Liver (tissue), 8 donors: ENCODE measurements at regions not wholly inside any gene's neighbourhood (a gene's known extent, or its start where the extent isn't known, plus 50 kb on each side); places are given as distances from the start of the nearest gene placed in this dataset.

Source experiments
- DNase-seq: peaks from one replicate; pipeline ENCODE4 v3.0.0-alpha.2; 2017; ENCODE audit warnings: low spot score
- H3K27ac ChIP-seq, 2 donors: one replicate each; pipeline ENCODE4 v1.7.0; 2013; ENCODE audit warnings: inconsistent platforms in 2 of 2, low read length in 2 of 2, control low read depth in 1 of 2, low read depth in 1 of 2, mild to moderate bottlenecking in 1 of 2
- H3K27me3 ChIP-seq, 4 donors: one replicate each; pipeline versions ENCODE4 v1.6.1 to v1.7.0; 2013; ENCODE audit warnings: low read length in 3 of 4, inconsistent platforms in 1 of 4, mild to moderate bottlenecking in 1 of 4, moderate library complexity in 1 of 4; ENCODE audit not compliant: control insufficient read depth in 4 of 4, insufficient read depth in 4 of 4
- H3K36me3 ChIP-seq, 4 donors: one replicate each; pipeline versions ENCODE4 v1.6.1 to v1.7.0; 2013; ENCODE audit warnings: low read length in 3 of 4, mild to moderate bottlenecking in 3 of 4, low read depth in 1 of 4, moderate library complexity in 1 of 4; ENCODE audit not compliant: control insufficient read depth in 4 of 4, insufficient read depth in 3 of 4
- H3K4me1 ChIP-seq, 4 donors: one replicate each; pipeline versions ENCODE4 v1.6.1 to v1.7.0; 2013; ENCODE audit warnings: low read length in 3 of 4, mild to moderate bottlenecking in 3 of 4, moderate library complexity in 1 of 4; ENCODE audit not compliant: control insufficient read depth in 4 of 4, insufficient read depth in 4 of 4
- H3K4me3 ChIP-seq, 3 donors: one replicate each; pipeline versions ENCODE4 v1.6.1 to v1.7.0; 2013; ENCODE audit warnings: low read length in 3 of 3, control low read depth in 1 of 3, low read depth in 1 of 3, mild to moderate bottlenecking in 1 of 3
- H3K9ac ChIP-seq, 2 donors: one replicate each; pipeline ENCODE4 v1.7.0; 2013; ENCODE audit warnings: low read length in 2 of 2, mild to moderate bottlenecking in 2 of 2, moderate library complexity in 2 of 2, control low read depth in 1 of 2, low read depth in 1 of 2
- H3K9me3 ChIP-seq, 4 donors: one replicate each; pipeline versions ENCODE4 v1.6.1 to v1.7.0; 2013; ENCODE audit warnings: low read length in 3 of 4; ENCODE audit not compliant: control insufficient read depth in 4 of 4
- EGR1 ChIP-seq, 2 donors: IDR thresholded peaks; 2 replicates each; pipeline ENCODE4 v1.6.1; 2016 to 2018; ENCODE audit warnings: antibody characterized with exemption in 2 of 2, low read depth in 2 of 2
- FOXA1 ChIP-seq: IDR thresholded peaks from 2 replicates; pipeline ENCODE4 v1.6.1; 2016; ENCODE audit warnings: antibody characterized with exemption
- FOXA2 ChIP-seq: IDR thresholded peaks from 2 replicates; pipeline ENCODE4 v1.6.1; 2016; ENCODE audit warnings: antibody characterized with exemption
- HNF4A ChIP-seq, 2 donors: conservative IDR thresholded peaks; 2 replicates each; pipeline ENCODE4 v1.6.1; 2016; ENCODE audit warnings: antibody characterized with exemption in 2 of 2, mild to moderate bottlenecking in 2 of 2
- HNF4G ChIP-seq: IDR thresholded peaks from 2 replicates; pipeline ENCODE4 v1.6.1; 2016; ENCODE audit warnings: antibody characterized with exemption
- JUND ChIP-seq, 2 donors: IDR thresholded peaks; 2 replicates each; pipeline ENCODE4 v1.6.1; 2016; ENCODE audit warnings: antibody characterized with exemption in 2 of 2
- NR2F2 ChIP-seq: IDR thresholded peaks from 2 replicates; pipeline ENCODE4 v1.6.1; 2016; ENCODE audit warnings: antibody characterized with exemption
- RAD21 ChIP-seq, 2 donors: IDR thresholded peaks; 2 replicates each; pipeline ENCODE4 v1.6.1; 2016; ENCODE audit warnings: antibody characterized with exemption in 2 of 2, mild to moderate bottlenecking in 2 of 2
- RXRA ChIP-seq, 2 donors: IDR thresholded peaks; 2 replicates each; pipeline ENCODE4 v1.6.1; 2017 to 2018; ENCODE audit warnings: antibody characterized with exemption in 2 of 2, mild to moderate bottlenecking in 1 of 2
- SP1 ChIP-seq: IDR thresholded peaks from 2 replicates; pipeline ENCODE4 v1.6.1; 2018; ENCODE audit warnings: antibody characterized with exemption, mild to moderate bottlenecking
- TAF1 ChIP-seq: conservative IDR thresholded peaks from 2 replicates; pipeline ENCODE4 v1.6.1; 2016; ENCODE audit warnings: antibody characterized with exemption, mild to moderate bottlenecking
- YY1 ChIP-seq: IDR thresholded peaks from 2 replicates; pipeline ENCODE4 v1.6.1; 2016; ENCODE audit warnings: antibody characterized with exemption, mild to moderate bottlenecking
- WGBS: extraction: QIAGEN DNeasy Blood & Tissue Kit; methylation state at CpG from one replicate; pipeline ENCODE4 v1.1.7; 2013; 5-methylcytosine and 5-hydroxymethylcytosine counted together
- TF ChIP-seq, protein P1 (sequence below): IDR thresholded peaks from 2 replicates; pipeline ENCODE4 v1.6.1; 2016; ENCODE audit warnings: antibody characterized with exemption
- TF ChIP-seq, protein P2 (sequence below): fragments of 150-350 bp; IDR thresholded peaks from 2 replicates; pipeline ENCODE4 v1.5.1; 2017; ENCODE audit warnings: improper control_type of control experiment, low read depth, low read length; ENCODE audit not compliant: missing input control
- TF ChIP-seq, protein P3 (sequence below): IDR thresholded peaks from 2 replicates; pipeline ENCODE4 v1.6.1; 2016; ENCODE audit warnings: antibody characterized with exemption
- TF ChIP-seq, protein P4 (sequence below): IDR thresholded peaks from 2 replicates; pipeline ENCODE4 v1.6.1; 2016; ENCODE audit warnings: antibody characterized with exemption
- TF ChIP-seq, protein P5 (sequence below): IDR thresholded peaks from 2 replicates; pipeline ENCODE4 v1.6.1; 2016; ENCODE audit warnings: antibody characterized with exemption, mild to moderate bottlenecking
- donor health status: healthy.
- donor health status: healthy.
- donor health status: healthy.
- donor health status: healthy.
- donor health status: healthy.

DNA sequence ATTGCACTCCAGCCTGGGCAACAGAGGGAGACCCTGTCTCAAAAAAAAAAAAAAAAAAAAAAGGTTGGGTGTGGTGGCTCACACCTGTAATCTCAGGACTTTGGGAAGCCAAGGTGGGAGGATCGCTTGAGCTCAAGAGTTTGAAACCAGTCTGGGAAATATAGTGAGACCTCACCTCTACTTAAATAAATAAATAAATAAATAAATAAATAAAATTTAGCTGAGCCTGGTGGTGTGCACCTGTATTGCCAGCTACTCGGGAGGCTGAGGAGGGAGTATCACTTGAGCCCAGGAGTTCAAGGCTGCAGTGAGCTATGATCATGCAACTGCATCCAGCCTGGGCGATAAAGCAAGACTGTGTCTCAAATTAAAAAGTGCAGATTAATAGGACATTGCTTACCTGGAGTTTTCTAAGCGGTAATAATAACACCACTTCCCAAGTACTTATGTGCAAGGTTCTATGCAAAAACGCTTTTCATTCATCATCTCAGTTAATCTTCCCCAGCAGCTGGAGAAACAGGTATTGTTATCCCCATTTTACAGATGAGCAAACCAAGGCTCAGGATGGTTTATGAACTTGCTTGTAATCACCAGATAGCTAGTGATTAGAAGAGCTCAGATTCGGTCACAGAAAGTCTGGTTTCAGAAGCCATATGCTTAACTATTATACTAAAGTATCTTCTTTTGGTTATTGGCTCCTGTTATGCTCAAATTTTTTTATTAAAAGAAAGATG is 196.5 kb upstream of the MKLN1 start:
- H3K4me1 ChIP-seq, result no peaks in the 10 kb centered on the region
- no peak for TF ChIP-seq NR2F2
- TF ChIP-seq, protein P1, sequence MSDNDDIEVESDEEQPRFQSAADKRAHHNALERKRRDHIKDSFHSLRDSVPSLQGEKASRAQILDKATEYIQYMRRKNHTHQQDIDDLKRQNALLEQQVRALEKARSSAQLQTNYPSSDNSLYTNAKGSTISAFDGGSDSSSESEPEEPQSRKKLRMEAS, result no peak
- no peak for TF ChIP-seq EGR1 (IDR thresholded peaks at IDR 0.05; ENCODE audit: low read depth in 2 of 2)
- TF ChIP-seq HNF4G, result no peak
- TF ChIP-seq RXRA (IDR thresholded peaks at IDR 0.05), result no peak
- TF ChIP-seq, protein P2, sequence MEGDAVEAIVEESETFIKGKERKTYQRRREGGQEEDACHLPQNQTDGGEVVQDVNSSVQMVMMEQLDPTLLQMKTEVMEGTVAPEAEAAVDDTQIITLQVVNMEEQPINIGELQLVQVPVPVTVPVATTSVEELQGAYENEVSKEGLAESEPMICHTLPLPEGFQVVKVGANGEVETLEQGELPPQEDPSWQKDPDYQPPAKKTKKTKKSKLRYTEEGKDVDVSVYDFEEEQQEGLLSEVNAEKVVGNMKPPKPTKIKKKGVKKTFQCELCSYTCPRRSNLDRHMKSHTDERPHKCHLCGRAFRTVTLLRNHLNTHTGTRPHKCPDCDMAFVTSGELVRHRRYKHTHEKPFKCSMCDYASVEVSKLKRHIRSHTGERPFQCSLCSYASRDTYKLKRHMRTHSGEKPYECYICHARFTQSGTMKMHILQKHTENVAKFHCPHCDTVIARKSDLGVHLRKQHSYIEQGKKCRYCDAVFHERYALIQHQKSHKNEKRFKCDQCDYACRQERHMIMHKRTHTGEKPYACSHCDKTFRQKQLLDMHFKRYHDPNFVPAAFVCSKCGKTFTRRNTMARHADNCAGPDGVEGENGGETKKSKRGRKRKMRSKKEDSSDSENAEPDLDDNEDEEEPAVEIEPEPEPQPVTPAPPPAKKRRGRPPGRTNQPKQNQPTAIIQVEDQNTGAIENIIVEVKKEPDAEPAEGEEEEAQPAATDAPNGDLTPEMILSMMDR, result no peak
- no peak for TF ChIP-seq FOXA1
- TF ChIP-seq SP1, result no peak
- 98% methylated on average over 6 of the region's 6 CpGs for WGBS

DNA sequence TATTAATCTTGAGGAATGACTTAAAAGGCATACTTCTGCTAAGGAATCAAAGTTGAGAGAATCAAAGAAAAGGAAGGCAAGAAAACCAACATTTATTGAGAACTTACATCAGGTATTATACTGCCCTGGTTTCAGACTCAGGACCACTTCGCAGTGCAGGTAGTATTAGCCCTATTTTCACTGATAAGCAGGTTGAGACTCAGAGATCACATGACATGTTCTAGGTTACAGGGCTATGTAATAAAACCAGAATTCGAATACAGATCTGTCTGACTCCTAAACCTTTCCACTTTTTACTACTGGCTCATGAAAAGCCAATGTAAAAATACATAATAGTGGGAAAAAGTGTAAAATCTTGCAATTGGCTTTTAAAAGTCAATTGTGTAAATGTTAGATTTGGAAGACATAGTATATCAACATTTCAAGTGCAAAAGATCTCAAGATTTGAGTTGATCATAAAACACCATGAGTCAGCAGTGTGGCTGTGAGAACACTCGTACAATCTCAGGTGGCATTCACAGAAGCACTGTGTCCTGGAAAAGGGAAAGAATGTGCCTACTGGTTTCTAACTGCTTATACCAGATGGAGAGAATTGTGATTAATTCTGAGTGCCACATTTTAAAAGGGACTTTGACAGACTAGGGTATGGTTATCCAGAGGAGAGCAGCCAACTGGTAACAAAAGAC is 195.8 kb upstream of the MKLN1 start:
- no peak overlapping the region for H3K9ac ChIP-seq
- H3K9me3 ChIP-seq, result no peaks in the 10 kb centered on the region
- no peaks in the 10 kb centered on the region for H3K36me3 ChIP-seq
- no peak overlapping the region for H3K4me3 ChIP-seq
- no peak for DNase-seq
- H3K27me3 ChIP-seq, result no peaks in the 10 kb centered on the region
- no peaks in the 10 kb centered on the region for H3K4me1 ChIP-seq
- H3K27ac ChIP-seq, result no peak overlapping the region
- 91% methylated on average over 3 of the region's 3 CpGs for WGBS
- TF ChIP-seq FOXA2 (no peak), HNF4A (conservative IDR thresholded peaks at IDR 0.05) (no peak), TAF1 (no peak), HNF4G (no peak), NR2F2 (no peak), YY1 (no peak), RAD21 (IDR thresholded peaks at IDR 0.05) (no peak), SP1 (no peak), FOXA1 (no peak), JUND (IDR thresholded peaks at IDR 0.05) (no peak), RXRA (IDR thresholded peaks at IDR 0.05) (no peak)
- TF ChIP-seq, protein P3, sequence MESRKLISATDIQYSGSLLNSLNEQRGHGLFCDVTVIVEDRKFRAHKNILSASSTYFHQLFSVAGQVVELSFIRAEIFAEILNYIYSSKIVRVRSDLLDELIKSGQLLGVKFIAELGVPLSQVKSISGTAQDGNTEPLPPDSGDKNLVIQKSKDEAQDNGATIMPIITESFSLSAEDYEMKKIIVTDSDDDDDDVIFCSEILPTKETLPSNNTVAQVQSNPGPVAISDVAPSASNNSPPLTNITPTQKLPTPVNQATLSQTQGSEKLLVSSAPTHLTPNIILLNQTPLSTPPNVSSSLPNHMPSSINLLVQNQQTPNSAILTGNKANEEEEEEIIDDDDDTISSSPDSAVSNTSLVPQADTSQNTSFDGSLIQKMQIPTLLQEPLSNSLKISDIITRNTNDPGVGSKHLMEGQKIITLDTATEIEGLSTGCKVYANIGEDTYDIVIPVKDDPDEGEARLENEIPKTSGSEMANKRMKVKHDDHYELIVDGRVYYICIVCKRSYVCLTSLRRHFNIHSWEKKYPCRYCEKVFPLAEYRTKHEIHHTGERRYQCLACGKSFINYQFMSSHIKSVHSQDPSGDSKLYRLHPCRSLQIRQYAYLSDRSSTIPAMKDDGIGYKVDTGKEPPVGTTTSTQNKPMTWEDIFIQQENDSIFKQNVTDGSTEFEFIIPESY, result no peak
- TF ChIP-seq, protein P1, result no peak
- TF ChIP-seq, protein P4, sequence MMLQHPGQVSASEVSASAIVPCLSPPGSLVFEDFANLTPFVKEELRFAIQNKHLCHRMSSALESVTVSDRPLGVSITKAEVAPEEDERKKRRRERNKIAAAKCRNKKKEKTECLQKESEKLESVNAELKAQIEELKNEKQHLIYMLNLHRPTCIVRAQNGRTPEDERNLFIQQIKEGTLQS, result no peak
- TF ChIP-seq, protein P2, result no peak
- TF ChIP-seq, protein P5, sequence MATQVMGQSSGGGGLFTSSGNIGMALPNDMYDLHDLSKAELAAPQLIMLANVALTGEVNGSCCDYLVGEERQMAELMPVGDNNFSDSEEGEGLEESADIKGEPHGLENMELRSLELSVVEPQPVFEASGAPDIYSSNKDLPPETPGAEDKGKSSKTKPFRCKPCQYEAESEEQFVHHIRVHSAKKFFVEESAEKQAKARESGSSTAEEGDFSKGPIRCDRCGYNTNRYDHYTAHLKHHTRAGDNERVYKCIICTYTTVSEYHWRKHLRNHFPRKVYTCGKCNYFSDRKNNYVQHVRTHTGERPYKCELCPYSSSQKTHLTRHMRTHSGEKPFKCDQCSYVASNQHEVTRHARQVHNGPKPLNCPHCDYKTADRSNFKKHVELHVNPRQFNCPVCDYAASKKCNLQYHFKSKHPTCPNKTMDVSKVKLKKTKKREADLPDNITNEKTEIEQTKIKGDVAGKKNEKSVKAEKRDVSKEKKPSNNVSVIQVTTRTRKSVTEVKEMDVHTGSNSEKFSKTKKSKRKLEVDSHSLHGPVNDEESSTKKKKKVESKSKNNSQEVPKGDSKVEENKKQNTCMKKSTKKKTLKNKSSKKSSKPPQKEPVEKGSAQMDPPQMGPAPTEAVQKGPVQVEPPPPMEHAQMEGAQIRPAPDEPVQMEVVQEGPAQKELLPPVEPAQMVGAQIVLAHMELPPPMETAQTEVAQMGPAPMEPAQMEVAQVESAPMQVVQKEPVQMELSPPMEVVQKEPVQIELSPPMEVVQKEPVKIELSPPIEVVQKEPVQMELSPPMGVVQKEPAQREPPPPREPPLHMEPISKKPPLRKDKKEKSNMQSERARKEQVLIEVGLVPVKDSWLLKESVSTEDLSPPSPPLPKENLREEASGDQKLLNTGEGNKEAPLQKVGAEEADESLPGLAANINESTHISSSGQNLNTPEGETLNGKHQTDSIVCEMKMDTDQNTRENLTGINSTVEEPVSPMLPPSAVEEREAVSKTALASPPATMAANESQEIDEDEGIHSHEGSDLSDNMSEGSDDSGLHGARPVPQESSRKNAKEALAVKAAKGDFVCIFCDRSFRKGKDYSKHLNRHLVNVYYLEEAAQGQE, result no peak

More for the DNA sequence above, 196.5 kb upstream of the MKLN1 start:
- Histone ChIP-seq H3K36me3 (no peaks in the 10 kb centered on the region), H3K27ac (no peak overlapping the region), H3K9me3 (no peaks in the 10 kb centered on the region), H3K9ac (no peak overlapping the region), H3K27me3 (no peaks in the 10 kb centered on the region), H3K4me3 (no peak overlapping the region)
- DNase-seq, result no peak
